Right lobe of liver (tissue), 4 donors: ENCODE measurements at regions not wholly inside any gene's neighbourhood (a gene's known extent, or its start where the extent isn't known, plus 50 kb on each side); places are given as distances from the start of the nearest gene placed in this dataset.

Experiments
- CTCF ChIP-seq, 4 donors: fragments of 200-600 bp in 3 of 4; fragments of 450-650 bp in 1 of 4; IDR thresholded peaks; one replicate each; pipeline versions ENCODE4 v1.5.1 to v1.8.0; 2016 to 2022; ENCODE audit warnings: antibody characterized with exemption in 4 of 4, mild to moderate bottlenecking in 2 of 4
- POLR2A ChIP-seq: fragments of 450-650 bp; IDR thresholded peaks from one replicate; pipeline ENCODE4 v1.6.1; 2017; ENCODE audit warnings: antibody characterized with exemption, mild to moderate bottlenecking
- donor health status: DM: no; HTN: no; CAD: no.
- donor health status: DM: no; HTN: no; CAD: no.
- donor health status: DM: no; HTN: yes; CAD: no.

DNA sequence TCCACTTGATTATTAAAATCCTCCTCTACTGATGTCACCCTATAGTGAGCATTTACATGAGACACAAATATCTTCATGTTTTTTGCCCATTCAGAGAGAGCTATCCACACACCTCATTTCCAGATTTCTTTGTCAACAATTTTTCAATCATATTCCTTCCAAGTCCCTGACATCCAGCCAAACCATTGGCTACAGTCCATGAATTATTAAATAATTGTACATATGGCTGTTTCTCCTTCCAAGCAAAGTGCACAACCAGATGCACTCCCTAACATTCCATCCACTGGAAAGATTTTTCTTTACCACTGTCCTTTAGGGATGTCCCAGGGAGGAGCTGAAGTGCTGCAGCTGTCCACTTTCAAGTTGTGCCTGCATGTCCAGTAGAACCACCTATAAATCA, 328.0 kb upstream of the MDFIC2 start:
- no peak for TF ChIP-seq CTCF (IDR thresholded peaks at IDR 0.05)
- TF ChIP-seq POLR2A: no peak
